ENCODE measurements at regions not wholly inside any gene's neighbourhood (a gene's known extent, or its start where the extent isn't known, plus 50 kb on each side); places are given as distances from the start of the nearest gene placed in this dataset.

GRCh38 chr13:28586439-28587173, 72.3 kb upstream of the POMP start:
- no peaks in the 10 kb centered on the region for H3K36me3 ChIP-seq
- ATAC-seq (no peak), DNase-seq (no peak)
- no peaks in the 10 kb centered on the region for H3K9me3 ChIP-seq
- WGBS (ENCODE audit: insufficient coverage, low coverage, low lambda C conversion rate, missing lambda C conversion rate), result 56% methylated on average over 5 of the region's 6 CpGs
- H3K4me1 ChIP-seq, result no peaks in the 10 kb centered on the region
- intact Hi-C loops (cut with DNase I), result no loop called here
- H3K27ac ChIP-seq, result no peak overlapping the region
- no peaks in the 10 kb centered on the region for H3K27me3 ChIP-seq
- TF ChIP-seq POLR2A (IDR thresholded peaks at IDR 0.05), result no peak
- TF ChIP-seq CTCF (IDR thresholded peaks at IDR 0.05), result no peak
- H3K4me3 ChIP-seq, result no peak overlapping the region

GRCh38 chr13:28585561-28585960, 73.4 kb upstream of the POMP start:
- peak in 2 of 4 donors; percentile 27 to 51 for ATAC-seq
- no peaks in the 10 kb centered on the region for H3K36me3 ChIP-seq

GRCh38 chr13:28584873-28585381, 74.0 kb upstream of the POMP start:
- ATAC-seq (peak in 1 of 4 donors; percentile 21), DNase-seq (no peak)
- WGBS (ENCODE audit: insufficient coverage, low coverage, low lambda C conversion rate, missing lambda C conversion rate), result 50% methylated on average over 4 of the region's 4 CpGs
- intact Hi-C loops (cut with DNase I), result no loop called here
- TF ChIP-seq CTCF (IDR thresholded peaks at IDR 0.05) (no peak), POLR2A (IDR thresholded peaks at IDR 0.05) (no peak)
- no peak overlapping the region for H3K4me3 ChIP-seq
- no peaks in the 10 kb centered on the region for H3K36me3 ChIP-seq
- no peaks in the 10 kb centered on the region for H3K9me3 ChIP-seq
- no peak overlapping the region for H3K27ac ChIP-seq
- no peaks in the 10 kb centered on the region for H3K4me1 ChIP-seq
- no peaks in the 10 kb centered on the region for H3K27me3 ChIP-seq

More at GRCh38 chr13:28585561-28585960, 73.4 kb upstream of the POMP start:
- 14% methylated on average over 1 of the region's 1 CpG for WGBS (ENCODE audit: insufficient coverage, low coverage, low lambda C conversion rate, missing lambda C conversion rate)
- TF ChIP-seq CTCF (IDR thresholded peaks at IDR 0.05) (no peak), POLR2A (IDR thresholded peaks at IDR 0.05) (no peak)
- H3K27me3 ChIP-seq, result no peaks in the 10 kb centered on the region
- no peaks in the 10 kb centered on the region for H3K9me3 ChIP-seq
- no peak for DNase-seq
- intact Hi-C loops (cut with DNase I), result no loop called here
- no peak overlapping the region for H3K4me3 ChIP-seq
- H3K4me1 ChIP-seq, result no peaks in the 10 kb centered on the region
- no peak overlapping the region for H3K27ac ChIP-seq

- DNase-seq (no peak), ATAC-seq (no peak)
- Histone ChIP-seq H3K9me3 (no peaks in the 10 kb centered on the region), H3K4me3 (no peak overlapping the region), H3K4me1 (no peaks in the 10 kb centered on the region), H3K27ac (no peak overlapping the region), H3K36me3 (no peaks in the 10 kb centered on the region), H3K27me3 (no peaks in the 10 kb centered on the region)
- TF ChIP-seq POLR2A (IDR thresholded peaks at IDR 0.05) (no peak), CTCF (IDR thresholded peaks at IDR 0.05) (no peak)
- 52% methylated on average over 12 of the region's 19 CpGs for WGBS (ENCODE audit: insufficient coverage, low coverage, low lambda C conversion rate, missing lambda C conversion rate)
- intact Hi-C loops (cut with DNase I), result no loop called here
Observed at GRCh38 chr13:28583651-28584091, 75.3 kb upstream of the POMP start.

Data from right lobe of liver (tissue), 6 donors.